HG02938 (cell line): ENCODE measurements at regions not wholly inside any gene's neighbourhood (a gene's known extent, or its start where the extent isn't known, plus 50 kb on each side); places are given as distances from the start of the nearest gene placed in this dataset.
A peak's percentile ranks its signal among the peaks of the same experiment; 100 is the strongest.

Experiments
- ATAC-seq: cut with Tn5 transposase; IDR thresholded peaks from one replicate; pipeline ENCODE4 v1.9.1; 2021; ENCODE audit warnings: mild to moderate bottlenecking, moderate library complexity; ENCODE audit not compliant: unreplicated experiment

DNA sequence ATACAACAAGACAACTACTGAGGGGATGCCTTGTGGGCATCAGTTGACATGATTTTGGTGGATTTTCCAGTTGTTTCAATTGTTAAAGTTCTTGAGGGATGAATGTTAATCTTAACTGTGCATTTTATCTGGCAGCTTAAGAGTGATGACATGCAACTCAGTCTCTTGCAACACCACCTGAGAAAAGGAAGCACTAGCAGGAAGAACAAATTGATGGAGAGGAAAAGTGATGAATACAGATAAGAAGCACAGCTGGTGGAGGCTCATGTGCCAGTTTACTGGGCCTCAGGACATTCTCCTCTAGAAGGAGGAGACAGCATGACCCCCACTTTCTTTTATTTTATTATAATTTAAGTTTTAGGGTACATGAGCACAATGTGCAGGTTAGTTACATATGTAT lies 341.3 kb upstream of the RBMY1B start:
- ATAC-seq, result no peak

DNA sequence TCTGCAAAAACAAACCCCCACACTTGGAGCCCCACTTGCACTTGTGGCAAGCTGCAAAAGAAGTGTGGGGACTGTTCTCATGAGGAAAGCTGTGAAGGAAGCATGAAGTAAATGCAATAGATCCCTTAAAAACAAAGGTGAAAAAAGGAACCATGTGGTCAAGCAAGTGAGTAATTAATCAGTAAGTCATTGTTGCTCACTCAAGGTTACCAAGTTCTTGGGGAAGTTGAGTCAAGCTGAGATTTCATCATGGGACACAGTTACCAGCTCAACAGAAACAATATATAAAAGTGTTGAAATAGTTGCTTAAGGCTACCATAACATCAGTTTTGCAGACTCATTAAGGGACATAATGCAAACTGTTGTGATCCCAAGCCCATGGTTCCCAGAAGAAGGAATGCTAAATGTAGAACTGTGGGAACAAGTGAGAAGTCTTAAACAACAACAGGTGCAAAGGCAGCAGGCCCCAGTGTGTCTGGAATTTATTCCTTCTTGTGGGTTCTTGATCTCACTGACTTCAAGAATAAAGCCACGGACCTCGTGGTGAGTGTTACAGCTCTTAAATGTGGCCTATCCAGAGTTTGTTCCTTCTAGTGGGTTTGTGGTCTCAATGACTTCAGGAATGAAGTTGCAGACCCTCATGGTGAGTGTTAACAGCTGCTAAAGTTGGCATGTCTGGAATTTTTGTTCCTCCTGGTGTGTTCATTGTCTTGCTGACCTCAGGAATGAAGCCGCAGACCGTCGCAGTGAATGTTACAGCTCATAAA lies 336.3 kb upstream of the RBMY1B start:
- ATAC-seq, result no peak

DNA sequence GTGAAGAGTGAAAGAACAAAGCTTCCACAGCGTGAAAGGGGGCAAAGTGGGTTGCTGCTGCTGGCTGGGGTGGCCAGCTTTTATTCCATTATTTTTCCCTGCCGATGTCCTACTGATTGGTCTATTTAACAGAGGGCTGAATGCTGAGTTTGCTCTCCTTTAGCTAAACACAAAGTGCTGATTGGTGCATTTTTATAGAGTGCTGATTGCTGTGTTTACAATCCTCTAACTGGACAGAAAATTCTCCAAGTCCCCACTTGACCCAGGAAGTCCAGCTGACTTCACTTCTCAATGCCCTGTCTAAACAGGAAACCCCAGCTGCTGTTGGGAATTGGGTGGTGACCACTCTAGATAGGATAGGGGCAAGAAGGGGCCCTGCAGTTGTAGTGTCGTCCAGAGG lies 335.6 kb upstream of the RBMY1B start:
- no peak for ATAC-seq

DNA sequence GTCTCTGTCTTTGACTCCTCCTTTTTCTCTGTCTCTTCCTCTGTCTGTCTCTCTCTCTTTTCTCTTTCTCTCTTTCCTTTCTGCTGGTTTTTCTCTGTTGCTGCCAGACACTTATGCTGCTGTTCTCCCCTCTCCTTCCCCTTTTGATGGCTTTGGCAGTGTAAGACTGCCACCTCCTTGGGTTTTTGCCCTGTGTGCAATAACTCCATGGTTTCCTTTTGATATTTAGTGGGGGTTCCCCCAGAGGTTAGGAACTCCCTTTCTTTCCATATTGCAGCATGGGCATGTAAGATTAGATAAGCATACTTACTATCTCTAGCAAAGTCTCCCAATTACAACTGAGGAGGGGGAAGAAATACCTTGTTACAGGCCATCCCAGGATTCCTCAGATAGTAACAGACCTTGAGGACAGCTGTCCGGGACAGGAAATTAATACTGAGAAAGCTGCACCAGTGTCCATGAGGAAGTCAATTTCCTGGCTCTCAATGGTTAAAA lies 333.8 kb upstream of the RBMY1B start:
- no peak for ATAC-seq

DNA sequence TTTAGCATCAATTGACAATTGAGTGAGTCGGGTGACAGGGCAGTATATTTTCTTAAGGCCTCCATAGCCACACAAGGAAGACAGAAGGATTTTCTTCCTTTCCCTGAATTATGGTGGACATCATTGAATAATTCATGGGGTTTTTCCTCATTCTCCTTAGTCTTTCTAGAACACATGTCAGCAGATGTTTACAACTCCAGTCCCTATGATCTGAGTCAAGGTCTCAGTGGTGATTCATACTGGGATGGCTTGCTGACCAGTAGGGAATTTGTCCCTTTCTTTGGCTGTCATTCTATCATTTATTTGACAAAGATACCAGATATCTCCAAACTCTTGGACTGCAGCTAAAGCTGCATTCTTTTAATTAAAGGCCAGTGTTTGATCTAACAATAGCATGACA lies 332.9 kb upstream of the RBMY1B start:
- ATAC-seq, result no peak

DNA sequence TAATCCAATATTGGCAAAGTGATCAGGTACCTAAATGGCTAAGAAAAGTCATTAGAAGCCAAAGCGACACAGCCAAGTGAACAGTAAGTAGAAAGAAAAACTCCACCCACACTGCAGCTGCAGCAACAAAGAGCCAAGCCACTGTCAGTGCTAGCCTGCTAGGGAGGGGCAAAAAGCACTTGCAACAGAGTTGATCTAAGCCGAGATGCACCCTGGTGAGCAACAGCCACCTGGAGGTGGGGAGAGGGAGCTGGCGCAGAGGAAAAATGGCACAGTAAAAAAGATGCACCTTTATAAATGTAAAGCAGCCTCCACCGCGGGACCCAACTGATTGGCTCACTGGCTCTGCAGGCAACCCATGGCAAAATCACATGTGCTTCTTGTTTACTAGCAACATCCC lies 330.2 kb upstream of the RBMY1B start:
- ATAC-seq, result no peak

DNA sequence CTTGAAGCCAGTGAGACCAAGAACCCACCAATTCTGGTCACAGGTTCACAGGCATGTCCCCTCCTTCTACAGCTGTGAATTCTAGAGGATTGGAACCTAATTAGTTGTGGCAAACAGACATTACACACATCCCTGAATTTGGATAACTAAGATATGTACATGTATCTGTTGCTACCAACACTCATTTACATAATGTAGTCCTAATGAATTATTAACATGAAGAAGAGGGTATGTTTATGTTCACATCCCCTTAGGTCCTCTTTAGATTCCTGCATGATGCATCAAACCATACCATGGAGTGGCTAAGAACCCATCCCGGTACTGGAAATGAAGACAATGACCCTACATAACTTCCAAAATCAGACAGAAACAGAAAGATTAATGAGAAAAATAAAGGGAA lies 326.9 kb upstream of the RBMY1B start:
- no peak for ATAC-seq

DNA sequence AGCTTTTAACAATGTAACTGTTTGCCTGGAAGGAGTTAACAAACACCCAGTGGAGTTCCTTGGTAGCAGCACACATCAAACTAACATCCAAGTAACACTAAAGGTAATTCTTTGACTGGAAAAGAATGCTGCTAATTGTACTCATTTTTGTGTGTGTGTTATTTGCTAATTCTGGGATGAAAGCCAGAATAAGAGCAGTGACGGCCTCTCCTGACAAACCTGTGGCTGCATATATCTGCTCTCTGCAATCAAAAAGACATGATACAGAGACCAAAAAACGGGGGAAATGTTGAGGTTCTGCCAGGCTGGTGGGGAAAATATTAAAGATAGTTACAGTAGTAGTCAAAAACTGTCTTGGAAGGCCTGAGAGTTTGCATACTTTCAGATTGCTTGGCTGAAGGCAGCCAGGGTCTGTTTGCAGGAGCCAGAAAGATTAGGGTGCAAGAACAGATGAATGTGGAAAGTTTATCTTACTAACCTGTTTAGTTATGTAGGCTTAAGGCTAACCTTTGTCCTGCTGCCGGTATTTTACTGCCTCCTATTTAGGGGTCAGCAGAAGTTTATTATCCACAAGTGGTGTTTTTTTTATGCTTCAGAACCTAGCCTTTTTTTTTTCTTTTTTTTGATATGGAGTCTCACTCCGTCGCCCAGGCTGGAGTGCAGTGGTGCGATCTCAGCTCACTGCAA lies 325.6 kb upstream of the RBMY1B start:
- no peak for ATAC-seq

DNA sequence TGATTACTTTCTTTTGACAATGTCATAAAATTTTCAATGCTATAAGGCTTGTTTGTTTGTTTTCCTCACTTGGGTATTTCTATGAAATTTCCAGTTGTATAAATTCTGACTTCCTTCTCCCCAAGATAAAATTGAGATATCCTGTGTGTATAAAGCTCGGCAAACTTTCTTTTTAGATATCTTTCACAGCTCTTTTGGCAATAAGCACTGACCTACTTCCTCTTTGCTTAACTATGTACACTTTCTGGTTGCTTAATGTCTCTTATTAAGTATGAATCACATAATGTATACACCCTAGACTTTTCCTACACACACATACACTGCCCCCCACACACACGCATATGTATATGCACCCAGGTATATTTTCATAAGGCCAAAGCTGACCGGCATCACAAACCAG lies 318.4 kb upstream of the RBMY1B start:
- no peak for ATAC-seq

DNA sequence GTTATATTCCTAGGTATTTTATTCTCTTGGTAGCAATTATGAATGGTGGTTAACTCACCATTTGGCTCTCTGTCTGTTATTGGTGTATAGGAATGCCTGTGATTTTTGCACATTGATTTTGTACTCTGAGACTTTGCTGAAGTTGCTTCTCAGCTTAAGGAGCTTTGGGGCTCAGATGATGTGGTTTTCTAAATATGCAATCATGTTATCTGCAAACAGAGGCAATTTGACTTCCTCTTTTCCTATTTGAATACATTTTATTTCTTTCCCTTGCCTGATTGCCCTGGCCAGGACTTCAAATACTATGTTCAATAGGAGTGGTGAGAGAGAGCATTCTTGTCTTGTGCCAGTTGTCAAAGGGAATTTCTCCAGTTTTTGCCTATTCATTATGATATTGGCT lies 310.9 kb upstream of the RBMY1B start:
- ATAC-seq, result no peak

DNA sequence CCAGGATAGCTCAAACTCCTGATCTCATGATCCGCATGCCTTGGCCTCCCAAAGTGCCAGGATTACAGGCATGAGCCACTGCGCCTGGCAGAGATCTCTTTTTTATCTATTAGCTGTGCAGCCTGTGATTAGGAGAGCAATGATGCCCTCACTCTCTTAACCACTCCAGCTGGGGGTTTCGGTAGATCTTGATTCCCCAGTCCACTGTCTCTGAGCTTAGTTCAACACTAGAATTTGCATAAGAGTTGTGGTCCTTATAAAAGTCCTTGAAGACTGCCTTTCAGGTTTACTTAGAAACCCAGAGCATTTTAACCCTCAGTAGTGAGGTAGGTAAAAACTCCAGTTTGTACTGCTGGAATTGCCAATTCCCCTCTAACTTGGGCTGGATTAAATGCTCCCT lies 283.3 kb upstream of the RBMY1B start:
- ATAC-seq, result peak; percentile 98

DNA sequence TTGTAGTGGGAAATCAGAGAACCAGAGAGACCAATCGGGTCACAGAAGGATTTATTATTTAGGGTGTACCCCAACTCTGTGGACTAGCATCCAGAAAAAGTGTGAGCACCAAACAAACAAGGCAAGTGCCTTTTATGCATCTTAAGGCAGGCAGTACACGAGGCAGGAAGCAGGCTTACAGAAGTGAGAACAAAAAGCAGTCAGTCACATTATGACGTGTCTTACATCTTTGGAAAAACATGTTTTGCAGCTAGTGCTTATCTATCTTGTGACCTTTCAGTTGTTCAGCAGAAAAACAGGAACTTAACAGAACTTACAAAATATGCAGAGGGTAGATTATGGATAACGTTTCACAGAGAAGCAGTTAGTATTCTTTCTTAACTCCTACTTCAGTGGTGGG lies 270.9 kb upstream of the RBMY1B start:
- peak; percentile 99 for ATAC-seq

DNA sequence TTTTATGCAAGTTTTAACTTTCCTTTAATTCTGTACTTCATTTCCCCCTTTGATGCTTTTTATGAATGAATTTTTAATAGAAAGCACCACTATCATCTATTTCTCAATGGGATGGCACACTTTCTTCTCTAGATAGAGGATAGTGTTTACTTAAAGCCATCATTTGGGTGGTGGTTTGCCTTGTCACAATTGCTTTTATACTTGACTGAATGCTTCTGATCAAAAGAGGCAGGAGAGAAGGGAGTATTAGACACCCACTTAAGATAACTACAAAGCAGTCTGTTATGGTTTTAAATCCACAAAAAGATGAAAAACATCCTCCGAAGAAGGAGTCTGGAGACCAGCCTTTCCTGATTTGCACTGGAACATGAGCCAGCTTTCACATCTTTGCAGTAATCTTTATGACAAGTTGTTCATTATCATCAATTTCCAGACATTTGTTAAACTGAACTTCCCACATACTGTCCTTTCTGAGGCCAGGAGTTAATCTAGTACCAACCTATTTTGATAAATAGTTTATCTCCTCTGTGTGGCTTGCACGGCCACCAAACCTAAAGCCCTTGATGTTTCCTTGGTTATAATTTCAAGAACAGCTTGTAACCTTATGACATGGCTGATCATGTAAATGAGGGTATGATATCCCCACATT lies 270.4 kb upstream of the RBMY1B start:
- ATAC-seq, result no peak

DNA sequence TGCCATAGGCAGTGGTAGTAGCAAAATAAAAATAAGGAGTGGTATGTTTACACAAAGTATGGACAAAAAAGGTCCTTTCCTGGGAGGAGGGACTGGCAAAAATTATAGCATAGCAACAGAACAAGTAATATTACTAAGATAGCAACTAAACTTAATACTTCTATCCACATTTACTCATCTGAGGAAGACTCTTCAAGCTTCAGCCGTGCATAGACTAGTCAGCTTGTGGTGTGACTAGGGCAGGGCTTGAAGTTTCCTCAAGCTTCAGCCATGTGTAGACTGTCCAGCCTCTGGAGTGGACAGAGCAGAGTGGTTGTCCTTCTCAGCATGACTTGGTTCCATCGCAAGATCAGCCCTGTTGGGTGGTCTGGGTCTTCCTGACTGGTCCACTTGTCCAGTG lies 268.3 kb upstream of the RBMY1B start:
- ATAC-seq, result no peak

DNA sequence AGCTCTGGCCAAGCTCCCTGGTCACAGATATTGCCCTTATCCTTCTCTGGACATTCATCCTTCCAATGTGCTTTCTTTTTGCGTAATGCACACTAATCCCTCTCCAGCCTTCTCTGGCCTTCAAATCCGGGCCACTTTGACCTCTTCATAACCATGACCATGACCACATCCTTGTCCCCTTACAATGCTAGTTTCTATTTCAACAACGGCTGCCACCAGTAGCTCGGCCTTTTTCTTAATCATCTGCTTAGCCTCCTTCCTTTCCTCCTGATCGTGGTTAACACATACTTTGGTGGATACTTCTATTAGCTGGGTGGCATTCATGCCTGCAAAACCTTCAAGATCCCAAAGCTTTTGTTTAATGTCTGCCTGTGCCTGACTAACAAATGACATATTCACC lies 264.4 kb upstream of the RBMY1B start:
- ATAC-seq, result no peak

DNA sequence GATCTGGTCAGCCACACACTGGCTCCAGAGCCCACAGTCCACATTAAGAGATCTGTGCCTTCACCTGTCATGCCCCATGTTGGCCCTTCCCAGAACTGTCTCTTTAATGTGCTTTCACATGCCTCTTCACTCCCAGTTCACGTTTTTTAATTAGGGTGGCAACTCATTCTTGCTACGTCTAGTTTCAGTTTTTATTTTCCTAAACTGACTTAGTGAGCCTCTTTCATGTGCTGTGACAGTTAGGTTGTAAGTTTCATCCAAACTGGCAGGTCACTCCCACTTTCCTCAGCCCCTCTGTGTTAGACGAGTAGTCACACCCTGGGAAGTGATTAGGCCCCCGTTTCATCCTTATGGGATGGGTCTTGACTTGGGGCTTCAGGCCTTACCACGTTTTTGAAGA lies 262.5 kb upstream of the RBMY1B start:
- ATAC-seq, result no peak

DNA sequence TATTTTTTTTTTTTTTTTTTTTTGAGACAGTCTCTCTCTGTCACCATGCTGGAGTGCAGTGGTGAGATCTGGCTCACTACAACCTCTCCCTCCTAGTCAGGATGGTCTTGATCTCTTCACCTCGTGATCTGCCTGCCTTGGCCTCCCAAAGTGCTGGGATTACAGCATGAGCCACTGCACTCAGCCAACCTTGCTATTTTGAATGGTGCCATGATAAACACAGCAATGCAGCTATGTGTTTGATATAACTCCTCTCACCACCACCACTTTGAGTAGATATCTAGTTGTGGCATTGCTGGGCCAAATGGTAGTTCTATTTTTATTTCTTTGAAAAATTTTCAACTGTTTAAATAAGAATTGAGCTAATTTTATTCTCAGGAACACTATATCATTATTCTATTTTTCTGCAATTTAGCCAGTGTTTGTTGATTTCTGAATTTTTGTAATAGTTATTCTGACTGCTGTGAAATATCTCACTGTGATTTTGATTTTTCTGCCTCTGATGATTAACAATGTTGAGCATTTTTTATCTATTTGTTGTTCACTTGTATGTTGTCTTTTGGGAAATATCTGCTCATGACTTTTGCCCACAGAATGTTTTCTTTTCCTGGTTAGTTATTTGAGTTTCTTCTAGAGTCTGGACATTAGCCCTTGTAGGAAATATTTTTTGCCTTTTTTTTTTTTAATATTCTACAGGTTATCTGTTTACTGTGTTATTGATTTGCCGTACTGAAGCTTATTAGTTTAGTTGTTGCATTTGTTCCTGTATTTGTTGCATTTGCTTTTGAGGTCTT lies 257.5 kb upstream of the RBMY1B start:
- ATAC-seq, result no peak

DNA sequence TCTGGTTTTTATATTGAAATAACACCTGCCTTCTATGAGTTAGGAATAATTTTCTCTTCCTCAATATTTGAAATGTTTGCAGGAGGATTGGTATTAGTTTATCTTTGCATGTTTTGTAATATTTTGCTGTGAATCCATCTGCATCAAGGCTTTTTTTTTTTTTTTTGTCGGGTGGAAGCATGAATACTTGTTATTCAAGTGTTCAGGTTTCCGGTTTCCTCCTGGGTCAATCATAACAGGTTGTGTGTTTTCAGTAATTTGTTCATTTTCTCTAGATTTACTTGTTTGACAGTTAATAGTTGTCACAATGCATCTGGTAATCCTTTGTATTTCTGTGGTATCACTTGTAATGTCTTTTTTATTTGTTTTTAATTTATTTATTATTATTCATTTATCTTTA lies 256.7 kb upstream of the RBMY1B start:
- ATAC-seq, result no peak

DNA sequence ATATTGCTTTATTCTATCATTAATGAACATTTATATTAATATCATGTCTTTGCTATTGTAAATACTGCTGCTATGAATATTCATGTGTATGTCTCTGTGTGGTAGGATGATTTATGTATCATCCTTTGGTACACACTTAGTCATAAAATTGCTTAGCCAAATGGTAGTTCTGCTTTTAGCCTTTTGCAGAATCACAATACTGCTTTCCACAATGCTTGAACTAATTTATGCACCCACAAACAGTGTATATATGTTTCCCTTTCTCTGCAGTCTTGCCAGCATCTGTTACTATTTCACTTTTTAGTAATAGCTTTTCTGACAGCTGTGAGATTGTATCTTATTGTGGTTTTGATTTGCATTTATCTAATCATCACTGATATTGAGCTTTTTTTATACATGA lies 254.3 kb upstream of the RBMY1B start:
- ATAC-seq, result peak; percentile 88

DNA sequence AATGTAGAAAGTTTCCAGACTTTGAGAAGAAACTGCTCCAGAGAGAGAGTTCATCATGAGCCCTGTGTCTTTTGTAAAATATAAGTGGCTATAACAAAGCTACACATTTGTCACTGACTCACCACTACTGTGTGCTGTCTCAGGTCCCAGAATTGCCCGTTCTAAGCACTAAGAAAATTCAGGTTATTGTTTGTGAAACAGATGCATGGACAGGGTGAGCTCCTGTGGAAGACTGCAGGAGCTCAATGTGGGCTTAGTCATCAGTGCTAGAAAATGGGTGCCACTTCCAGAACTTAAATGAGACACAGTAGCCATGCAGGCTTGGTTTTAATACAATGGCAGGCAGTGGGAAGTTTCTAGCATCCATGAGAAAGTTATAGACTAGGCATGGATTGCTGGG lies 251.4 kb upstream of the RBMY1B start:
- no peak for ATAC-seq

DNA sequence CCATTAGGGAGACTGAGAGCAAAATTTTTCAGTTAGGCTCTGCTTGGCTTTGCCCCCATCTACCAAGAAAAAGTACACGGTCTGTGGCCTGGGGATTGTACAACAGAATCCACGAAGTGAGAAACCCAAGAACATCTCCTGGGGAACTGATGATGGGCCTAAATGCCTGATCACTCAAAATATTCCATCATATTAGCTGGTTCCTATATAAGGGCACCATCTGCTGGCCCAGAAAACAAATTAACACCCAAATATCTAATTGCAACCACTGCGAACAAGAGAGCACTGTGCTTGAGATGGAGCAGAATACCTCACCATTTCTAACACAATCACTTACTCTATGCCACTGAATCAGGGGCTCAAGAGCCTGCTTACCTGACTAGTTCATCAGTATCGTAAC lies 250.8 kb upstream of the RBMY1B start:
- no peak for ATAC-seq
